Skeletal muscle satellite cell (primary cell): ENCODE measurements at regions not wholly inside any gene's neighbourhood (a gene's known extent, or its start where the extent isn't known, plus 50 kb on each side); places are given as distances from the start of the nearest gene placed in this dataset.

Experiments
- H3K27me3 ChIP-seq: 2 replicates; pipeline ENCODE4 v1.7.0; 2013; ENCODE audit warnings: low read length; ENCODE audit not compliant: control insufficient read depth, insufficient read depth
- H3K36me3 ChIP-seq: 2 replicates; pipeline ENCODE4 v1.7.0; 2013; ENCODE audit warnings: mild to moderate bottlenecking, control low read depth, low read length; ENCODE audit not compliant: insufficient read depth
- H3K4me1 ChIP-seq: 2 replicates; pipeline ENCODE4 v1.7.0; 2013; ENCODE audit warnings: low read length; ENCODE audit not compliant: control insufficient read depth, insufficient read depth
- H3K4me2 ChIP-seq: 2 replicates; pipeline ENCODE4 v1.7.0; 2013; ENCODE audit warnings: mild to moderate bottlenecking, low read length
- H3K4me3 ChIP-seq: 2 replicates; pipeline ENCODE4 v1.7.0; 2013; ENCODE audit warnings: low read length
- H3K9ac ChIP-seq: 2 replicates; pipeline ENCODE4 v1.7.0; 2013; ENCODE audit warnings: mild to moderate bottlenecking, low read depth, low read length, moderate library complexity
- H3K9me3 ChIP-seq: replicated peaks from 2 replicates; pipeline ENCODE4 v1.7.0; 2013; ENCODE audit warnings: mild to moderate bottlenecking, control low read depth, low read length

- Histone ChIP-seq H3K36me3 (no peaks in the 10 kb centered on the region), H3K9ac (no peak overlapping the region), H3K9me3 (no peaks in the 10 kb centered on the region), H3K4me1 (no peaks in the 10 kb centered on the region), H3K27me3 (no peaks in the 10 kb centered on the region), H3K4me2 (no peak overlapping the region), H3K4me3 (no peak overlapping the region)
Observed at GRCh38 chr4:18931643-18932377, 910.3 kb upstream of the LCORL start.

GRCh38 chr4:18930487-18930886 lies 908.9 kb upstream of the LCORL start:
- Histone ChIP-seq H3K4me2 (no peak overlapping the region), H3K9ac (no peak overlapping the region), H3K9me3 (no peaks in the 10 kb centered on the region), H3K4me3 (no peak overlapping the region), H3K4me1 (no peaks in the 10 kb centered on the region), H3K36me3 (no peaks in the 10 kb centered on the region), H3K27me3 (no peaks in the 10 kb centered on the region)

GRCh38 chr4:18923496-18924161 lies 902.1 kb upstream of the LCORL start:
- H3K36me3 ChIP-seq = no peaks in the 10 kb centered on the region
- no peaks in the 10 kb centered on the region for H3K27me3 ChIP-seq
- no peak overlapping the region for H3K4me2 ChIP-seq
- H3K9me3 ChIP-seq = no peaks in the 10 kb centered on the region
- no peak overlapping the region for H3K4me3 ChIP-seq
- H3K9ac ChIP-seq = no peak overlapping the region
- H3K4me1 ChIP-seq = no peaks in the 10 kb centered on the region

- H3K4me1 ChIP-seq = no peaks in the 10 kb centered on the region
- no peak overlapping the region for H3K9ac ChIP-seq
- no peaks in the 10 kb centered on the region for H3K27me3 ChIP-seq
- H3K4me2 ChIP-seq = no peak overlapping the region
- H3K36me3 ChIP-seq = no peaks in the 10 kb centered on the region
- peaks cover 2% of the 10 kb centered on the region for H3K9me3 ChIP-seq
- no peak overlapping the region for H3K4me3 ChIP-seq
Observed at GRCh38 chr4:18917689-18918088, 896.1 kb upstream of the LCORL start.

GRCh38 chr4:18914182-18914581 lies 892.6 kb upstream of the LCORL start:
- Histone ChIP-seq H3K4me3 (no peak overlapping the region), H3K27me3 (no peaks in the 10 kb centered on the region), H3K4me2 (no peak overlapping the region), H3K36me3 (no peaks in the 10 kb centered on the region), H3K9ac (no peak overlapping the region), H3K4me1 (no peaks in the 10 kb centered on the region), H3K9me3 (peaks cover 6% of the 10 kb centered on the region)

- Histone ChIP-seq H3K9ac (no peak overlapping the region), H3K9me3 (no peaks in the 10 kb centered on the region), H3K36me3 (no peaks in the 10 kb centered on the region), H3K4me3 (no peak overlapping the region), H3K27me3 (no peaks in the 10 kb centered on the region), H3K4me2 (no peak overlapping the region), H3K4me1 (no peaks in the 10 kb centered on the region)
Observed at GRCh38 chr4:18894928-18895327, 873.4 kb upstream of the LCORL start.

- no peaks in the 10 kb centered on the region for H3K36me3 ChIP-seq
- H3K9me3 ChIP-seq = no peaks in the 10 kb centered on the region
- H3K27me3 ChIP-seq = no peaks in the 10 kb centered on the region
- peak overlapping the region; percentile 52 for H3K4me3 ChIP-seq
- H3K4me1 ChIP-seq = peaks cover 7% of the 10 kb centered on the region
- peak overlapping the region; percentile 39 for H3K9ac ChIP-seq
- H3K4me2 ChIP-seq = peak overlapping the region; percentile 65
Observed at GRCh38 chr4:18882468-18882867, 860.9 kb upstream of the LCORL start.

GRCh38 chr4:18881556-18881955 lies 860.0 kb upstream of the LCORL start:
- Histone ChIP-seq H3K4me2 (no peak overlapping the region), H3K9me3 (no peaks in the 10 kb centered on the region), H3K4me1 (peaks cover 7% of the 10 kb centered on the region), H3K4me3 (no peak overlapping the region), H3K9ac (no peak overlapping the region), H3K27me3 (no peaks in the 10 kb centered on the region), H3K36me3 (no peaks in the 10 kb centered on the region)

- H3K4me1 ChIP-seq = peaks cover 7% of the 10 kb centered on the region
- no peak overlapping the region for H3K4me2 ChIP-seq
- no peaks in the 10 kb centered on the region for H3K27me3 ChIP-seq
- H3K36me3 ChIP-seq = no peaks in the 10 kb centered on the region
- no peak overlapping the region for H3K4me3 ChIP-seq
- no peaks in the 10 kb centered on the region for H3K9me3 ChIP-seq
- H3K9ac ChIP-seq = no peak overlapping the region
Observed at GRCh38 chr4:18880871-18881270, 859.3 kb upstream of the LCORL start.

GRCh38 chr4:18878561-18878960 lies 857.0 kb upstream of the LCORL start:
- Histone ChIP-seq H3K4me2 (no peak overlapping the region), H3K36me3 (no peaks in the 10 kb centered on the region), H3K4me1 (peaks cover 7% of the 10 kb centered on the region), H3K9me3 (no peaks in the 10 kb centered on the region), H3K9ac (no peak overlapping the region), H3K27me3 (no peaks in the 10 kb centered on the region), H3K4me3 (no peak overlapping the region)

- Histone ChIP-seq H3K4me3 (no peak overlapping the region), H3K36me3 (no peaks in the 10 kb centered on the region), H3K9ac (no peak overlapping the region), H3K4me1 (no peaks in the 10 kb centered on the region), H3K27me3 (no peaks in the 10 kb centered on the region), H3K9me3 (no peaks in the 10 kb centered on the region), H3K4me2 (no peak overlapping the region)
Observed at GRCh38 chr4:18869166-18869565, 847.6 kb upstream of the LCORL start.
